RPMI8226 (cell line): ENCODE measurements at regions not wholly inside any gene's neighbourhood (a gene's known extent, or its start where the extent isn't known, plus 50 kb on each side); places are given as distances from the start of the nearest gene placed in this dataset.
"Not testable (repeated sequence)": the region's sequence is repeated elsewhere in the genome, so short reads cannot be mapped to it uniquely, and the experiment has no call there.

Experiments
- DNase-seq: peaks from one replicate; pipeline ENCODE4 v3.0.0-alpha.2; 2015

DNA sequence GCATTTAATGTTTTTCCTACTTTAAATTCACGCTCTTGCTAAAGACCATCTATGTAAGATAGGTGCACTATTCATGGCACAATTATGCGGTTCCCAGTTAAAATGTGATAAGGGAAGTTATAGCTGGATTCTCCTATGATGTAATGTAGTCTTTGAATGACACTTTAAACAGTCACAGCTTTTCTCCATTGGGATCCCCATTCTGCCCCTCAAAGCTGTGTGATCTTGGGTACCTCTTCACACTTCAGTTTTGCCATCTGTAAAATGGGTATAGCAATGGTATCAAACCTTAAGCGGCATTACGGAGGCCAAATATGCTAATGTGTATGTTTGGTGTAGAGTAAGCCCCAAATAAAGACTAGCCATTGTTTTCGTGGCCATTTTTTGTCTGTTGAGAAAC, 64.7 kb upstream of the ZNF217 start:
- DNase-seq = no peak

DNA sequence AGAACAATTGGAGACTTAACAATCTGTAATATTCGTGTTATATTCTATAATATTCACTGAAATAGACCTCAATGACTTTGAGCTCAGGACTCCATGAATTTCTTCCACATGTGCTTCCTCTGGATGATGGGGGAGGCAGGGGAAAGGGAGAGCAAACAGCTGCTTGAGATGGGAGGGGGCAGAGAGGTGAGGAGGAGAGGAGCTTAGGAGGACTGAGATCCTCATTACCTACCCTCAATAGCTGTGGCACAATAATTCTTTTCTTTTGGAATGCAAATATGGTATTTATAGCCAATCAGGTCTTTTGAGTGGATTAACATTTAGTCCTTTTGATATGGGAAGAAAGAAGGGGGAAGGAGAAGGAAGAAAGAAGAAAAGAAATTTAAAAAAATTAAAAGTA, 64.1 kb upstream of the ZNF217 start:
- no peak for DNase-seq

DNA sequence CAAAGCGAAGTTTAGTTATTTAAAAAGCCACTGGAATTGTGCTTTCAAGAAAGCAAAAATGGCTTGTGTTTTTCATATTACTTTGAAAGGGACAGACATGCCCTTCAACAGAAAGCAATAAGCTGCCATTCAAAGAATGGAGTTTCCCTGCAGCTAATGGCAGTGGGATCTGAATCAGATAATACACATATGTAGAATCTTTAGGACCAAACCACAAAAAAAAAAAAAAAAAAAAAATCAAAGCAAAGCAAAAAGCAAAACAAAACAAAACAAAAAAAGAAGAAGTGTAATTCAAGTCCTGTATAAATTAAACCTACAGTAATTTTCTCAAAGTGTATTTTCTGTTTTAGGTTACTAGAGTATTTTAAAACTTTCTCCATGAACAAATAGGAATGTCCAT, 63.6 kb upstream of the ZNF217 start:
- DNase-seq = no peak

DNA sequence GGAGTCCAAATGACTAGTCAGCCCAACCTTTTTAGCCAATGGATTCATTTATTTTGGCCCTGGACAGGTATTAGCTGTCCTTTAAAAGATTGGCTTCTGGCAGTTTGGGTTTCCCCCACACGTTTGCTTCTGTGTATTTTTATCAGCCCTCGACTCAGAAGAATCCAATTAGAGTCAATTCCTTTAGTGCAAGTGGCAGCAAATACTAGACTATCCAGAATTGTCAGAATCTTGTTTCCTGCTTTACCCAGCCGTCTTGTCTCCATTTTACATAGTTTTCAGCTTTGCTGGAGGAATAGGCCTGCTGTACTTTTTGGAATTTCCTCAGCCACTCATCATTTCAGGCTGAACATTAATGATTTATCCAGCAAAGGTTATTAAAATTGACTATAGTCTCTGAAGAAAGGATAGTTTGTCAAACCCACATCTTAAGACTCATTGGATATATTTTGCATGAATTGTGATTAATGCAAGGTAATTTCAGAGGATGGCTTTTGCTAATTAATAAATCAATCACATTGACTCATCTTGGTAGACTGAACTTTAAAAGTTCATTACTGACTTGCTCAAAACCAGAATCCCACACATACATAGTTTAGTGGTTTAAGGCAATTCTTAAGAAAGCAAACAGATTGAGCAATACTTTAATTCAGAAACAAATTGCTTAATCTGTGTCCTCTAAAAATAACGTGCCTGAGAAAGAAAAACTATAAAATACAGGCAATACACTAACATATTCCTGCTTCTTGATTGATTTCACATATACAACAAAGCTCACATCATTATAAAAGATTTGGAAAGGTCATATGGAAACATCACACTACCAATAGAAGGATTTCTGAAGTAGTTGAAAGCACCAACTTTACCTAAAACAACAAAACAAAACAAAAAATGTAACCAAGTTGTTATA, 62.9 kb upstream of the ZNF217 start:
- no peak for DNase-seq

DNA sequence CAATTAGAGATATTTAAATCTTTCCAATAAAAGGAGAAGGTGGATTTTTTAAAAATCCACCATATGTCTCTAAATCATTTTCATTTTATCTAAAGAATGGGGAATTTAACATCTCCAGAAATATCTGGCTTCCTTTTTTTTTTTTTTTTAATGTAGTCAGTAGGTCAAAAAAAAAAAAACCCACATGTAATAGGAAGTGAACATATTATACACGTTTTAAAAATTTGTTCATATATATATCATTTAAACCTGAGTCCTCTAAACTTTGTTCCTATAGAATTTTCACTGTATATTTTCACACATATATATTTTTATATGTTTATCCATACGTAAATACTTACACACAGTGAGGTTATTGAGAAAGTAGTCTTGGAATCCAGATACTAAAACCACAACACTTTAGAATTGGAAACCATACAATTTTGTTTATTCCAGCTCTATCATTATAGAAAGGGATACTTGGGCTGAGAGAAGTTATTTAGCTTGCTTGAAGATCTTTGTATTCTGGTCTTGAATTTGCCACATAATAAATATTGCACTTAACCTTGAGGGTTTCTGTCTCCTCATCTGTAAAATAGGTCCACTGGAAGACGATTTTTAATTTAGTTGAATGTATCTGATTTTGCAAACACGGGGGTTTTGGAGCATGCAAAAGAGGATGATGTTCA, 62.1 kb upstream of the ZNF217 start:
- DNase-seq = no peak

DNA sequence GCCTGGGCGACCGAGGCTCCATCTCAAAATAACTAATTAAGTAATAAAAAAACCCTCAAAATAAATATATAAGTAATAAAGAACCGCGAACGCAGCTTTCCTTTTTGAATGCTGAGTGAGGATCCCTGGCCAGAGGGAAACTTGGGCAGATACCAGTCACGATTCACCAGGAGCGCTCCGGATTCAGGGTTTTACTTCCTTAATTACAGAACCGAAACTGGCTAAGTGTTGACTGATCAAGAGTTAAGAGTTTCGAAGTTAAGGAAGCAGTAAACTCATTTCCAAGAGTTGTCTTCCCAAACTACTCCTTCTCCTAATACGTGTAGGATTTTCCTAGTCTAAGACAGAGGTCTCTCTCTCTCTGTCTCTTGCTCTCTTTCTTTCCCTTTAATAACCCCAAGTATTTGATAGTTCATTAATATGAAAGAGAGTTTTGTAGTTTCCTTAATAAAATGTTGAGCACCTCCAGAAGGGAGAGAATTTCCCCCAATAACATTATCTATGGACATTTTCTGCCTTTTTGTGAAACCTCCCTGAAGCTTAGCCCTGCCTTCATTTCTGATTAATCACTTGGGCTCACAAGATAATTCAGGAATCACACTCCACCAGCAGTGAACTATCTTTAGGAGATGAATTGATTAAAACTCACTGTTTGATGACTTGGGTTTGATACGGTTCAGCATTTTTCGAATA, 61.4 kb upstream of the ZNF217 start:
- DNase-seq = peak; percentile 74

DNA sequence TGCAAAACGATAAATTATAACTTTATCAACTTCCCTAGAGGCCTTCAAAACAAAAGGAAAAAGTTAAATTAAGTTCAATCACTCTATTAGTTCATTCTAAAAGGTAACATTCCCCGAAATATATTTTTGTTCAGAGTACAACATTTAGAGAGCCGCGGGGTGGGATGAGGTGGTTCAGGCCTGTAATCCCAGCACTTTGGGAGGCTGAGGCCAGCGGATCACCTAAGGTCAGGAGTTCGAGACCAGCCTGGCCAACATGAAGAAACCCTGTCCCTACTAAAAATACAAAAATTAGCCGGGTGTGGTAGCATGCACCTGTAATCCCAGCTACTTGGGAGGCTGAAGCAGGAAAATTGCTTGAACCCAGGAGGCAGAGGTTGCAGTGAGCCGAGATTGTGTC, 60.9 kb upstream of the ZNF217 start:
- DNase-seq = not testable (repeated sequence)

DNA sequence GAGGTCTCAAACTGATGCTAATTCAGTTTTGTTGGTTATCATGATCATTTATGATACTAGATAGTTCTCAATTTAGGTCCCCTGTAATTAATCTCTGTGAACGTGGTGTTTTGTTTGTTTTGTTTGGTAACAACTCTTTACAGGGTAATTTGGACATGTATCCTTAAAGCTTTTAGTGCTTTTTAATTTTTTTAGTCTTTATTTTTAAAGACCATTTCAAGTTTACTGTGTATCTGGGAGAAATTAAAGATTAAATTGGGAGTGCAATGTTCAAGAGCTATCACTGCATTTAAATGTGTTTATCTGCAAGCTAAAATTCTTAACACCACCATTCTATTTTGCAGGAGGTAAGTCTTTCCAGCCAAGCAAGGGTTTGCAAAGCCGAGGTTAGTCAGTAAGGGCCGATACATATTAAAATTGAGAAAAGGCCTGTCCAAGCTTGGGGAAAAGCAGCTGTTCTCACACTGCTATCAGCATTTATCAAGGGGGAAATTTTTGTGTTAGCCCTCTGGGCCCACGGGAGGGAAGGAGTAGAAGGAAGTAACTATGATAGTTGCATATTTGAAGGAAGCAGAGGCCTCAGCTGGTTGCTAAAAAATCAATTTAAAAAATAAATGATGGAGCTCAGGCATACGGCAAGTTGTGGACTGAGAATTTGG, 59.3 kb upstream of the ZNF217 start:
- DNase-seq = no peak

DNA sequence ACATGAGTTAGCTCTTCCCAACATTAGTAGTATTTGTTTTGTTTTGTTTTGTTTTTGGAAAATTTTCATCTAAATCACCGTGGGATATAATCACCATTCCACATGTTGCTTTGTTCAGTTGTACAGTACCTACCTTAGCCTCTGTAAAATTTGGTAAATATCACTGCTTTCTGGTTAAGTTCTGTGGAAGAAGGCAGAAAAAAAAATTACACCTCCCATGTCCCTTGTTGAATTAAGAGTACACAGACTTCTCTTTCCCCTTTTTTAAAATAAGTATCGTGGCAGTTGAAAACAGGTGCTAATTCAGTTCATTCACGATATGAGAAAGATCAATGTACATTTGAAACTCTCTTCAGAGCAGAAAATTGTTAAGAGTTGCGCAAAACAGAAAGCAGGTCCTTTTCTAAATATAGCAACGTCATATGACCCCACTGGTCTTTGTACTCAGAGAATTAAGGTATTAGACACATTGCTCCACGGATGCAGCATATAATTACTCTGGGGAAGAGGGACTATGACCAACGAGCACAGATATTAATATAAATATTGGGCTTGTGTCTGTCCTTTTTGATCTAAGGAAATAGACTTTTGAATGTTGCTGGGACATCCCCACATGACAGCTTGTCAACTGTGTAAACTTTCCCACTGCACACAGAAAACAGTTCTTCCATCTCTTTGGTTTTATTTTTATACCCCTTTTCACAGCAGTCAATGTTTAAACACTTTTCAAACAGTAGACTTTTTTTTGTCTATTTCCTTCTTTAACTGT, 58.6 kb upstream of the ZNF217 start:
- DNase-seq = peak; percentile 72

DNA sequence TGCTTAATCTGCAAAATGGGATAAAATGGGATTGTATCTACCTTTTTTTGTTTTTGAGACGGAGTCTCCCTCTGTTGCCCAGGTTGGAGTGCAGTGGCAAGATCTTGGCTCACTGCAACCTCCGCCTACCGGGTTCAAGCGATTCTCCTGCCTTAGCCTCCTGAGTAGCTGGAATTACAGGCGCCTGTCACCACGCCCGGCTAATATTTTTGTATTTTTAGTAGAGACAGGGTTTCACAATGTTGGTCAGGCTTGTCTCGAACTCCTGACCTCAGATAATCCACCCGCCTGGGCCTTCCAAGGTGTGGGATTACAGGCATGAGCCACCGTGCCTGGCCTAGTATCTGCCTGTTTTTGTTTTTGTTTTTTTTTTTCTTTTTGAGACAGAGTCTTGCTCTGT, 55.9 kb upstream of the ZNF217 start:
- not testable (repeated sequence) for DNase-seq

DNA sequence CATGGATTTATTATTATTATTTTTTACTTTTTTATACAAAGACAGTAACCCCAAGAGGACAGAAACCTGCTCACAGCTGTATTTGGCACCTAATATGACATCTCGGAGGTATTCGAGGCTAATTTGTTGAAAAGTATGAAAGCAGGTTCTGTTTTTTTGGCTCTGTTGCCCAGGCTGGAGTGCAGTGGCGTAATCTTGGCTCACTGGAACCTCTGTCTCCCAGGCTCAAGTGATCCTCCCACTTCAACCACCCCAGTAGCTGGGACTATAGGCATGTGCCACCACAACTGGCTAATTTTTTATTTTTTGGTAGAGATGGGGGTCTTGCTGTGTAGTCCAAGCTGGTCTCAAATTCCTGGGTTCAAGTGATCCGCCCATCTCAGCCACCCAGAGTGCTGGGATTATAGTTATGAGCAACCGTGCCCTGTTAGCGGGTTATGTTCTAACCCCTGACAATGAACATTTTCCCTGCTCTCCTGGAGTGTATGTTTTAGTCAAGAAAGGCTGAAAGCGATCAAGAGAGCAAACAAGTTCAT, 53.7 kb upstream of the ZNF217 start:
- no peak for DNase-seq

DNA sequence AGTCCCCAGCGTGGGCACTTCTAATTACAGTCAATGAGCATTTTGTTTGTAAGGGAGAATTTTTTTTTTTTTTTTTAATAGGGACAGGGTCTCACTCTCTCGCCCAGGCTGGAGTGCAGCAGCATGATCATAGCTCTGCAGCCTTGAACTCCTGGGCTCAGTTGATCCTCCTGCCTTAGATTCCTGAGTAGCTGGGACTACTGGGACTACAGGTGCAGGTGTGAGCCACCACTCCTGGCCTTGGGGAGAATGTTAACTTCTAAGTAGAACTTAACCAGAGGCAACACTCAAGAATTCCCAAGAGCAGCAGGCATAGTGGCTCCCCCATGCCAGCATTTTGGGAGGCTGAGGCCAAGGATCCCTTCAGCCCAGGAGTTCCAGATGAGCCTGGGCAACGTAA, 52.9 kb upstream of the ZNF217 start:
- no peak for DNase-seq

DNA sequence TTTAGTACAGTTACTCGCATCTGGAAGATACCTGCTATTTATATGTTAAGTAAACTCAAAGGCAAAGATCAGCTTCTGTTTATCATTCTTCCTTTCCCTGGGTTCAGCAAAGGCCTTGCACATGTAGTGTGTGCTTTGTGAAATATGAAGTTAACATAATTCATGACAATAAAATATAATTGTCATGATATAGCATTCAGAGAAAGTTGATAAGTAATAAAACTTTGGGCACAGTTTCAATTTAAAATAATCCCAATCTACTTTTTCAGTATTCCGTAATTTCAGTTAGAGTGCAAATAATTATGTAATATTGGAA, 51.9 kb upstream of the ZNF217 start:
- no peak for DNase-seq

DNA sequence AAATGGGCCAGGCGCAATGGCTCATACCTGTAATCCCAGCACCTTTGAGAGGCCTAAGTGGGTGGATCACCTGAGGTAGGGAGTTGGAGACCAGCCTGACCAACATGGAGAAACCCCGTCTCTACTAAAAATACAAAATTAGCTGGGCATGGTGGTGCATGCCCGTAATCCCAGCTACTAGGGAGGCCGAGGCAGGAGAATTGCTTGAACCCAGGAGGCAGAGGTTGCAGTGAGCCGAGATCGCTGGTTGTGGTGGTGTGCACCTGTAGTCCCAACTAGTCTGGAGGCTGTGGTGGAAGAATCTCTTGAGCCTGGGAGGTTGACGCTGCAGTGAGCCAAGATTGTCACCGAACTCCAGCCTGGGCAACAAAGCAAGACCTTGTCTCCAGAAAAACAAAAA, 50.5 kb upstream of the ZNF217 start:
- DNase-seq = not testable (repeated sequence)
